HepG2 (cell line): ENCODE measurements at regions not wholly inside any gene's neighbourhood (a gene's known extent, or its start where the extent isn't known, plus 50 kb on each side); places are given as distances from the start of the nearest gene placed in this dataset.

Experiments used
- ATAC-seq: fragments of 200-7000 bp; cut with Tn5 transposase; 3 replicates; pipeline ENCODE4 v1.9.1; 2020; ENCODE audit warnings: mild to moderate bottlenecking, moderate library complexity
- BruUV-seq: library from RNA; stranded (reverse); fragments of 400-500 nt; replicated peaks from 2 replicates; lab custom pipeline; 2021; lab: Mats Ljungman, UMichigan
- CTCF ChIA-PET: fragments of 300-600 bp; formaldehyde crosslinking; extraction: SDS; loops from one replicate; lab custom pipeline; 2021; ENCODE audit warnings: low total read pairs, inconsistent platforms, low intra/inter-chr PET ratio; lab: Yijun Ruan, JAX
- POLR2A ChIA-PET: fragments of 350-600 bp; sonication (Branson Sonifier 250); formaldehyde crosslinking; loops from one replicate; lab custom pipeline; 2020; ENCODE audit warnings: antibody characterized with exemption, inconsistent platforms; lab: Yijun Ruan, JAX
- DNase-seq: peaks from one replicate; pipeline ENCODE4 v3.0.0-alpha.2; 2015; ENCODE audit warnings: low spot score
- FAIRE-seq: peaks from 3 replicates; lab custom pipeline; 2011; peaks lifted over from hg19 to GRCh38; lab: Jason Lieb, UNC
- H2AFZ ChIP-seq: one replicate; pipeline ENCODE4 v1.6.1; 2011; ENCODE audit warnings: low read length, inconsistent platforms
- H3K27ac ChIP-seq: fragments of 300-600 bp; 3 replicates; pipeline ENCODE4 v1.8.0; 2011; ENCODE audit warnings: mixed run types, mild to moderate bottlenecking, mixed read lengths, low read length, inconsistent platforms; ENCODE audit not compliant: insufficient read depth; ENCODE audit errors: extremely low read length
- H3K27me3 ChIP-seq, 2 experiments: fragments of 200-600 bp in 1 of 2; 2 replicates in 1 of 2; 3 replicates in 1 of 2; pipeline versions ENCODE4 v1.6.0 to v1.8.0; 2011; ENCODE audit warnings: low read length in 2 of 2, mild to moderate bottlenecking in 2 of 2, moderate library complexity in 2 of 2, inconsistent platforms in 1 of 2; ENCODE audit not compliant: insufficient read depth in 2 of 2, control insufficient read depth in 1 of 2
- H3K36me3 ChIP-seq, 2 experiments: fragments of 200-600 bp in 1 of 2; replicated peaks in 1 of 2; 2 replicates in 1 of 2; 3 replicates in 1 of 2; pipeline versions ENCODE4 v1.5.1 to v1.8.0; 2011; ENCODE audit warnings: low read length in 2 of 2, inconsistent platforms in 1 of 2; ENCODE audit not compliant: insufficient read depth in 2 of 2, control insufficient read depth in 1 of 2
- H3K4me1 ChIP-seq: 2 replicates; pipeline ENCODE4 v1.5.1; 2012; ENCODE audit warnings: low read length, inconsistent platforms; ENCODE audit not compliant: insufficient read depth
- H3K4me2 ChIP-seq: 2 replicates; pipeline ENCODE4 v1.6.0; 2011; ENCODE audit warnings: low read depth, low read length, inconsistent platforms
- H3K4me3 ChIP-seq, 3 experiments: fragments of 200-600 bp in 1 of 3; sonication (generic), shearing (Covaris generic) in 1 of 3; replicated peaks in 1 of 3; 2 replicates each; pipeline ENCODE4 v1.5.1; 2011 to 2016; ENCODE audit warnings: low read length in 3 of 3, inconsistent platforms in 2 of 3, low read depth in 2 of 3, mild to moderate bottlenecking in 2 of 3, control low read depth in 1 of 3, mixed read lengths in 1 of 3; ENCODE audit not compliant: insufficient read depth in 1 of 3
- H3K79me2 ChIP-seq: one replicate; pipeline ENCODE4 v1.6.1; 2011; ENCODE audit warnings: low read length, inconsistent platforms; ENCODE audit not compliant: insufficient read depth
- H3K9ac ChIP-seq: 2 replicates; pipeline ENCODE4 v1.6.0; 2011; ENCODE audit warnings: mild to moderate bottlenecking, low read depth, low read length, inconsistent platforms; ENCODE audit not compliant: insufficient read depth
- H3K9me3 ChIP-seq: 2 replicates; pipeline ENCODE4 v1.5.1; 2012; ENCODE audit warnings: mild to moderate bottlenecking, low read length
- H4K20me1 ChIP-seq: 2 replicates; pipeline ENCODE4 v1.6.0; 2011; ENCODE audit warnings: inconsistent platforms, mild to moderate bottlenecking, low read length, moderate library complexity; ENCODE audit not compliant: insufficient read depth
- CEBPG ChIP-seq: IDR thresholded peaks from 2 replicates; pipeline ENCODE4 v1.6.1; 2016
- FOXC1 ChIP-seq: sonication (generic); formaldehyde crosslinking; IDR thresholded peaks from 2 replicates; pipeline ENCODE4 v1.8.0; 2022; ENCODE audit warnings: mild to moderate bottlenecking, missing genetic modification reagents, borderline replicate concordance
- HNRNPUL1 ChIP-seq: fragments of 200-400 bp; formaldehyde crosslinking; IDR thresholded peaks from 2 replicates; pipeline ENCODE4 v1.6.1; 2017; ENCODE audit warnings: low read depth, mild to moderate bottlenecking, low read length, moderate library complexity
- SATB2 ChIP-seq: sonication (generic); formaldehyde crosslinking; IDR thresholded peaks from 2 replicates; pipeline ENCODE4 v1.5.0; 2020; ENCODE audit warnings: missing genetic modification reagents
- SKI ChIP-seq: fragments of 450-650 bp; IDR thresholded peaks from one replicate; pipeline ENCODE4 v1.6.1; 2018; ENCODE audit warnings: mild to moderate bottlenecking; ENCODE audit not compliant: partially characterized antibody
- TP53 ChIP-seq: sonication (generic); formaldehyde crosslinking; conservative IDR thresholded peaks from 2 replicates; pipeline ENCODE4 v1.4.0; 2020; ENCODE audit warnings: missing genetic modification reagents
- XBP1 ChIP-seq: sonication (generic); formaldehyde crosslinking; IDR thresholded peaks from 2 replicates; pipeline ENCODE4 v1.5.0; 2020; ENCODE audit warnings: missing genetic modification reagents
- ZMAT3 ChIP-seq: sonication (generic); formaldehyde crosslinking; conservative IDR thresholded peaks from 2 replicates; pipeline ENCODE4 v1.7.0; 2021; ENCODE audit warnings: missing genetic modification reagents
- ZNF629 ChIP-seq: sonication (generic); formaldehyde crosslinking; conservative IDR thresholded peaks from 2 replicates; pipeline ENCODE4 v1.5.0; 2020; ENCODE audit warnings: missing genetic modification reagents
- WGBS: methylation state at CpG from one replicate; pipeline ENCODE4 v1.1.6; 2017; ENCODE audit warnings: low lambda C conversion rate; 5-methylcytosine and 5-hydroxymethylcytosine counted together
- in situ Hi-C: cut with HindIII; loops from 2 replicates; pipeline ENCODE4 v1.10.0; 2017; ENCODE audit warnings: low pct_unique_long_range_greater_than_20kb; ENCODE audit not compliant: extremely low pct_ligation_motif_present
- intact Hi-C: fragments of 100-400 bp; cut with micrococcal nuclease; formaldehyde crosslinking; loops from one replicate; pipeline ENCODE4 v1.10.0; 2022; ENCODE audit not compliant: unreplicated experiment
- TF ChIP-seq, protein P1 (sequence below): sonication (generic); formaldehyde crosslinking; IDR thresholded peaks from 2 replicates; pipeline ENCODE4 v1.5.1; 2020; ENCODE audit warnings: mild to moderate bottlenecking, missing genetic modification reagents, borderline replicate concordance
- TF ChIP-seq, protein P2 (sequence below): sonication (generic); formaldehyde crosslinking; IDR thresholded peaks from 2 replicates; pipeline ENCODE4 v1.4.0; 2020; ENCODE audit warnings: missing genetic modification reagents
- TF ChIP-seq, protein P3 (sequence below): sonication (generic); formaldehyde crosslinking; conservative IDR thresholded peaks from 2 replicates; pipeline ENCODE4 v1.8.0; 2022; ENCODE audit warnings: low read depth, missing genetic modification reagents
- TF ChIP-seq, protein P4 (sequence below): IDR thresholded peaks from 2 replicates; pipeline ENCODE4 v1.6.1; 2016
- TF ChIP-seq, protein P5 (sequence below): sonication (generic); formaldehyde crosslinking; IDR thresholded peaks from 2 replicates; pipeline ENCODE4 v1.4.0; 2020; ENCODE audit warnings: mild to moderate bottlenecking, low read depth, missing genetic modification reagents

DNA sequence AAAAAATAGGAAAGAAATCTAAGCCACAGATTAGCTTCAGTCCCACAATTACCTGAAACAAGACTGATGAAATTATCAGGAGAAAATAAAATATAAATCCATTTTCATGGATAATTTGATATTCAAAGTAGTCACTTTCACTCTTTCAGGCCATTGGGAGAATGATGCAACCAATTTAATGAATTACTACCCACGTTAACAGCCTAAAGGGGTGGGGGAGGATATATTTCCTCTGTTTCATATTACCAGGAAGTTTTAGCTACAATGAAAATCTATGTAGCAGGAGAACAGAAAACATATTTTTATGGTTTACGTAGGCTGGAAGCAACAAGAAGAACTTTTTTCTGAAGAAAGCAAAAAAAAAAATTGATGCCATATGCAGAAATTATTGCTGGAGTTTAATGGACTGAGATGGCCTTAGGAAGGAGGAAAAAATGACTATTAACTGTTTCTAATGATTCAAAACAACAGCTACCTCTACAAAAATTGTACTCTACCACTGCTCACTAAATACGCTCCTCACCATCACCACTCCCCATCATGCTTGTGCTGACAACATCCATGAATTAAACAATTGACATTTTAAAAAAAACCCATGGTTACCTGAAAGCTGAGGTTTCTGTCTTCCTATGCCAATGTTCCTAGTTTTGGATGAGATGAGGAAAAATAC is 100.9 kb downstream of the CXXC4 start:
- Histone ChIP-seq H3K4me1 (no peaks in the 10 kb centered on the region), H2AFZ (no peak overlapping the region), H3K36me3 (no peaks in the 10 kb centered on the region), H3K9ac (no peak overlapping the region), H3K27me3 (no peaks in the 10 kb centered on the region), H3K4me2 (no peak overlapping the region), H3K9me3 (no peaks in the 10 kb centered on the region), H3K27ac (no peak overlapping the region), H3K79me2 (no peaks in the 10 kb centered on the region), H3K4me3 (no peak overlapping the region), H4K20me1 (no peaks in the 10 kb centered on the region)
- intact Hi-C loops (no loop called here), in situ Hi-C loops (no loop called here)
- no peak for FAIRE-seq
- ATAC-seq = no peak
- 15% methylated on average over 3 of the region's 3 CpGs for WGBS
- CTCF ChIA-PET = no interaction called here
- POLR2A ChIA-PET = no interaction called here
- DNase-seq = no peak
- no TSS peak for BruUV-seq
- TF ChIP-seq, protein P1, sequence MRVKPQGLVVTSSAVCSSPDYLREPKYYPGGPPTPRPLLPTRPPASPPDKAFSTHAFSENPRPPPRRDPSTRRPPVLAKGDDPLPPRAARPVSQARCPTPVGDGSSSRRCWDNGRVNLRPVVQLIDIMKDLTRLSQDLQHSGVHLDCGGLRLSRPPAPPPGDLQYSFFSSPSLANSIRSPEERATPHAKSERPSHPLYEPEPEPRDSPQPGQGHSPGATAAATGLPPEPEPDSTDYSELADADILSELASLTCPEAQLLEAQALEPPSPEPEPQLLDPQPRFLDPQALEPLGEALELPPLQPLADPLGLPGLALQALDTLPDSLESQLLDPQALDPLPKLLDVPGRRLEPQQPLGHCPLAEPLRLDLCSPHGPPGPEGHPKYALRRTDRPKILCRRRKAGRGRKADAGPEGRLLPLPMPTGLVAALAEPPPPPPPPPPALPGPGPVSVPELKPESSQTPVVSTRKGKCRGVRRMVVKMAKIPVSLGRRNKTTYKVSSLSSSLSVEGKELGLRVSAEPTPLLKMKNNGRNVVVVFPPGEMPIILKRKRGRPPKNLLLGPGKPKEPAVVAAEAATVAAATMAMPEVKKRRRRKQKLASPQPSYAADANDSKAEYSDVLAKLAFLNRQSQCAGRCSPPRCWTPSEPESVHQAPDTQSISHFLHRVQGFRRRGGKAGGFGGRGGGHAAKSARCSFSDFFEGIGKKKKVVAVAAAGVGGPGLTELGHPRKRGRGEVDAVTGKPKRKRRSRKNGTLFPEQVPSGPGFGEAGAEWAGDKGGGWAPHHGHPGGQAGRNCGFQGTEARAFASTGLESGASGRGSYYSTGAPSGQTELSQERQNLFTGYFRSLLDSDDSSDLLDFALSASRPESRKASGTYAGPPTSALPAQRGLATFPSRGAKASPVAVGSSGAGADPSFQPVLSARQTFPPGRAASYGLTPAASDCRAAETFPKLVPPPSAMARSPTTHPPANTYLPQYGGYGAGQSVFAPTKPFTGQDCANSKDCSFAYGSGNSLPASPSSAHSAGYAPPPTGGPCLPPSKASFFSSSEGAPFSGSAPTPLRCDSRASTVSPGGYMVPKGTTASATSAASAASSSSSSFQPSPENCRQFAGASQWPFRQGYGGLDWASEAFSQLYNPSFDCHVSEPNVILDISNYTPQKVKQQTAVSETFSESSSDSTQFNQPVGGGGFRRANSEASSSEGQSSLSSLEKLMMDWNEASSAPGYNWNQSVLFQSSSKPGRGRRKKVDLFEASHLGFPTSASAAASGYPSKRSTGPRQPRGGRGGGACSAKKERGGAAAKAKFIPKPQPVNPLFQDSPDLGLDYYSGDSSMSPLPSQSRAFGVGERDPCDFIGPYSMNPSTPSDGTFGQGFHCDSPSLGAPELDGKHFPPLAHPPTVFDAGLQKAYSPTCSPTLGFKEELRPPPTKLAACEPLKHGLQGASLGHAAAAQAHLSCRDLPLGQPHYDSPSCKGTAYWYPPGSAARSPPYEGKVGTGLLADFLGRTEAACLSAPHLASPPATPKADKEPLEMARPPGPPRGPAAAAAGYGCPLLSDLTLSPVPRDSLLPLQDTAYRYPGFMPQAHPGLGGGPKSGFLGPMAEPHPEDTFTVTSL (CRISPR knock-in tag) = no peak
- TF ChIP-seq, protein P2, sequence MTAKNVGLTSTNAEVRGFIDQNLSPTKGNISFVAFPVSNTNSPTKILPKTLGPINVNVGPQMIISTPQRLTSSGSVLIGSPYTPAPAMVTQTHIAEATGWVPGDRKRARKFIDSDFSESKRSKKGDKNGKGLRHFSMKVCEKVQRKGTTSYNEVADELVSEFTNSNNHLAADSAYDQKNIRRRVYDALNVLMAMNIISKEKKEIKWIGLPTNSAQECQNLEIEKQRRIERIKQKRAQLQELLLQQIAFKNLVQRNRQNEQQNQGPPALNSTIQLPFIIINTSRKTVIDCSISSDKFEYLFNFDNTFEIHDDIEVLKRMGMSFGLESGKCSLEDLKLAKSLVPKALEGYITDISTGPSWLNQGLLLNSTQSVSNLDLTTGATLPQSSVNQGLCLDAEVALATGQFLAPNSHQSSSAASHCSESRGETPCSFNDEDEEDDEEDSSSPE (CRISPR knock-in tag) = no peak
- TF ChIP-seq FOXC1 (no peak), ZNF629 (CRISPR knock-in tag) (no peak), ZMAT3 (CRISPR knock-in tag) (no peak), SKI (no peak), CEBPG (CRISPR knock-in tag) (no peak), TP53 (CRISPR knock-in tag) (no peak), SATB2 (CRISPR knock-in tag) (no peak), HNRNPUL1 (no peak), XBP1 (no peak)
- TF ChIP-seq, protein P3, sequence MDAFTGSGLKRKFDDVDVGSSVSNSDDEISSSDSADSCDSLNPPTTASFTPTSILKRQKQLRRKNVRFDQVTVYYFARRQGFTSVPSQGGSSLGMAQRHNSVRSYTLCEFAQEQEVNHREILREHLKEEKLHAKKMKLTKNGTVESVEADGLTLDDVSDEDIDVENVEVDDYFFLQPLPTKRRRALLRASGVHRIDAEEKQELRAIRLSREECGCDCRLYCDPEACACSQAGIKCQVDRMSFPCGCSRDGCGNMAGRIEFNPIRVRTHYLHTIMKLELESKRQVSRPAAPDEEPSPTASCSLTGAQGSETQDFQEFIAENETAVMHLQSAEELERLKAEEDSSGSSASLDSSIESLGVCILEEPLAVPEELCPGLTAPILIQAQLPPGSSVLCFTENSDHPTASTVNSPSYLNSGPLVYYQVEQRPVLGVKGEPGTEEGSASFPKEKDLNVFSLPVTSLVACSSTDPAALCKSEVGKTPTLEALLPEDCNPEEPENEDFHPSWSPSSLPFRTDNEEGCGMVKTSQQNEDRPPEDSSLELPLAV (CRISPR knock-in tag) = no peak
- TF ChIP-seq, protein P4, sequence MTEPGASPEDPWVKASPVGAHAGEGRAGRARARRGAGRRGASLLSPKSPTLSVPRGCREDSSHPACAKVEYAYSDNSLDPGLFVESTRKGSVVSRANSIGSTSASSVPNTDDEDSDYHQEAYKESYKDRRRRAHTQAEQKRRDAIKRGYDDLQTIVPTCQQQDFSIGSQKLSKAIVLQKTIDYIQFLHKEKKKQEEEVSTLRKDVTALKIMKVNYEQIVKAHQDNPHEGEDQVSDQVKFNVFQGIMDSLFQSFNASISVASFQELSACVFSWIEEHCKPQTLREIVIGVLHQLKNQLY (CRISPR knock-in tag) = no peak
- TF ChIP-seq, protein P5, sequence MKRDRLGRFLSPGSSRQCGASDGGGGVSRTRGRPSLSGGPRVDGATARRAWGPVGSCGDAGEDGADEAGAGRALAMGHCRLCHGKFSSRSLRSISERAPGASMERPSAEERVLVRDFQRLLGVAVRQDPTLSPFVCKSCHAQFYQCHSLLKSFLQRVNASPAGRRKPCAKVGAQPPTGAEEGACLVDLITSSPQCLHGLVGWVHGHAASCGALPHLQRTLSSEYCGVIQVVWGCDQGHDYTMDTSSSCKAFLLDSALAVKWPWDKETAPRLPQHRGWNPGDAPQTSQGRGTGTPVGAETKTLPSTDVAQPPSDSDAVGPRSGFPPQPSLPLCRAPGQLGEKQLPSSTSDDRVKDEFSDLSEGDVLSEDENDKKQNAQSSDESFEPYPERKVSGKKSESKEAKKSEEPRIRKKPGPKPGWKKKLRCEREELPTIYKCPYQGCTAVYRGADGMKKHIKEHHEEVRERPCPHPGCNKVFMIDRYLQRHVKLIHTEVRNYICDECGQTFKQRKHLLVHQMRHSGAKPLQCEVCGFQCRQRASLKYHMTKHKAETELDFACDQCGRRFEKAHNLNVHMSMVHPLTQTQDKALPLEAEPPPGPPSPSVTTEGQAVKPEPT (CRISPR knock-in tag) = no peak
